Neural cell (in vitro differentiated cells): ENCODE measurements at regions not wholly inside any gene's neighbourhood (a gene's known extent, or its start where the extent isn't known, plus 50 kb on each side); places are given as distances from the start of the nearest gene placed in this dataset.

Experiments used
- H2AFZ ChIP-seq: fragments of 200-600, 300-800 bp; sonication (generic), shearing (Covaris generic); 2 replicates; pipeline ENCODE4 v1.6.0; 2014; ENCODE audit warnings: low read depth, mild to moderate bottlenecking, antibody characterized with exemption, low read length, moderate library complexity
- H3F3A ChIP-seq: fragments of 200-600 bp; shearing (Covaris generic); 2 replicates; pipeline ENCODE4 v1.6.1; 2016; ENCODE audit warnings: mild to moderate bottlenecking, moderate library complexity, mixed read lengths, antibody characterized with exemption, low read length; ENCODE audit not compliant: insufficient read depth, poor library complexity, severe bottlenecking
- H3K27ac ChIP-seq: fragments of 200-600, 300-800 bp; sonication (generic), shearing (Covaris generic); 2 replicates; pipeline ENCODE4 v1.5.1; 2014; ENCODE audit warnings: mild to moderate bottlenecking, low read length, moderate library complexity
- H3K27me3 ChIP-seq: fragments of 300-800, 200-600 bp; sonication (generic), shearing (Covaris generic); 2 replicates; pipeline ENCODE4 v1.6.0; 2014; ENCODE audit warnings: mild to moderate bottlenecking, low read depth, low read length, moderate library complexity; ENCODE audit not compliant: insufficient read depth
- H3K36me3 ChIP-seq: fragments of 300-800, 200-600 bp; sonication (generic), shearing (Covaris generic); 2 replicates; pipeline ENCODE4 v1.5.1; 2014; ENCODE audit warnings: mild to moderate bottlenecking, antibody characterized with exemption, low read length, moderate library complexity; ENCODE audit not compliant: insufficient read depth
- H3K4me2 ChIP-seq: fragments of 300-800, 200-600 bp; sonication (generic), shearing (Covaris generic); 2 replicates; pipeline ENCODE4 v1.6.0; 2014; ENCODE audit warnings: mild to moderate bottlenecking, low read length
- H3K4me3 ChIP-seq: fragments of 300-800, 200-600 bp; sonication (generic), shearing (Covaris generic); 2 replicates; pipeline ENCODE4 v1.5.1; 2014; ENCODE audit warnings: mild to moderate bottlenecking, low read length, moderate library complexity
- H3K79me2 ChIP-seq: fragments of 200-600 bp; shearing (Covaris generic); replicated peaks from 2 replicates; pipeline ENCODE4 v1.6.0; 2014; ENCODE audit warnings: mild to moderate bottlenecking, low read length, moderate library complexity; ENCODE audit not compliant: insufficient read depth
- H3K9ac ChIP-seq: fragments of 300-800, 200-600 bp; sonication (generic), shearing (Covaris generic); 2 replicates; pipeline ENCODE4 v1.6.1; 2016; ENCODE audit warnings: mild to moderate bottlenecking, low read length, mixed read lengths
- H3K9me2 ChIP-seq: fragments of 200-600 bp; shearing (Covaris generic); 2 replicates; pipeline ENCODE4 v1.6.1; 2016; ENCODE audit warnings: mild to moderate bottlenecking, low read length, mixed read lengths; ENCODE audit not compliant: insufficient read depth
- H3K9me3 ChIP-seq: fragments of 200-600, 300-800 bp; sonication (generic), shearing (Covaris generic); 2 replicates; pipeline ENCODE4 v1.6.1; 2016; ENCODE audit warnings: mild to moderate bottlenecking, mixed run types, low read length, moderate library complexity, mixed read lengths
- H4K20me1 ChIP-seq: fragments of 200-600 bp; shearing (Covaris generic); 2 replicates; pipeline ENCODE4 v1.6.1; 2016; ENCODE audit warnings: mild to moderate bottlenecking, mixed run types; ENCODE audit not compliant: insufficient read depth
- CTCF ChIP-seq: fragments of 450-650 bp; IDR thresholded peaks from 2 replicates; pipeline ENCODE4 v1.5.1; 2014; ENCODE audit warnings: antibody characterized with exemption, mild to moderate bottlenecking, moderate library complexity; ENCODE audit not compliant: poor library complexity, severe bottlenecking
- EP300 ChIP-seq: fragments of 450-650 bp; conservative IDR thresholded peaks from 2 replicates; pipeline ENCODE4 v1.6.1; 2014; ENCODE audit warnings: antibody characterized with exemption, mild to moderate bottlenecking, moderate library complexity; ENCODE audit not compliant: poor library complexity, severe bottlenecking
- EZH2 ChIP-seq: fragments of 200-600, 300-800 bp; shearing (Covaris generic), sonication (generic); IDR thresholded peaks from 2 replicates; pipeline ENCODE4 v1.6.1; 2014; ENCODE audit warnings: antibody characterized with exemption, low read length, borderline replicate concordance, mild to moderate bottlenecking; ENCODE audit not compliant: insufficient read depth, poor library complexity, severe bottlenecking
- MXI1 ChIP-seq: fragments of 450-650 bp; conservative IDR thresholded peaks from 2 replicates; pipeline ENCODE4 v1.6.1; 2014; ENCODE audit warnings: antibody characterized with exemption, mild to moderate bottlenecking; ENCODE audit not compliant: poor library complexity, severe bottlenecking
- POLR2AphosphoS5 ChIP-seq: IDR thresholded peaks from 2 replicates; pipeline ENCODE4 v1.6.1; 2012
- RAD21 ChIP-seq: fragments of 450-650 bp; conservative IDR thresholded peaks from 2 replicates; pipeline ENCODE4 v1.6.1; 2014; ENCODE audit warnings: antibody characterized with exemption, mild to moderate bottlenecking, moderate library complexity
- REST ChIP-seq: IDR thresholded peaks from 2 replicates; pipeline ENCODE4 v1.6.1; 2012; ENCODE audit warnings: borderline replicate concordance
- SMC3 ChIP-seq: fragments of 450-650 bp; conservative IDR thresholded peaks from 2 replicates; pipeline ENCODE4 v1.6.1; 2014; ENCODE audit warnings: antibody characterized with exemption, mild to moderate bottlenecking, moderate library complexity; ENCODE audit not compliant: poor library complexity
- TAF1 ChIP-seq: IDR thresholded peaks from 2 replicates; pipeline ENCODE4 v1.6.1; 2012; ENCODE audit warnings: low read depth

GRCh38 chr7:16301291-16301690, 120.0 kb downstream of the CRPPA start:
- Histone ChIP-seq H2AFZ (no peak overlapping the region), H4K20me1 (no peaks in the 10 kb centered on the region), H3K4me3 (no peak overlapping the region), H3K9me2 (no peaks in the 10 kb centered on the region), H3K79me2 (no peaks in the 10 kb centered on the region), H3F3A (no peaks in the 10 kb centered on the region), H3K27ac (no peak overlapping the region), H3K27me3 (no peaks in the 10 kb centered on the region), H3K9me3 (no peaks in the 10 kb centered on the region), H3K4me2 (no peak overlapping the region), H3K9ac (no peak overlapping the region), H3K36me3 (no peaks in the 10 kb centered on the region)
- TF ChIP-seq TAF1 = no peak
- TF ChIP-seq MXI1 = no peak
- no peak for TF ChIP-seq SMC3
- TF ChIP-seq POLR2AphosphoS5 = no peak

- H3K4me2 ChIP-seq = no peak overlapping the region
- no peaks in the 10 kb centered on the region for H3K27me3 ChIP-seq
- H4K20me1 ChIP-seq = no peaks in the 10 kb centered on the region
- no peak overlapping the region for H3K9ac ChIP-seq
- no peaks in the 10 kb centered on the region for H3K36me3 ChIP-seq
- no peak overlapping the region for H2AFZ ChIP-seq
- no peaks in the 10 kb centered on the region for H3F3A ChIP-seq
- no peak overlapping the region for H3K4me3 ChIP-seq
- no peak for TF ChIP-seq TAF1
- no peak for TF ChIP-seq MXI1
- TF ChIP-seq CTCF = no peak
- no peak for TF ChIP-seq EZH2
- TF ChIP-seq RAD21 = no peak
- no peak for TF ChIP-seq SMC3
- TF ChIP-seq REST = no peak
- TF ChIP-seq EP300 = no peak
- TF ChIP-seq POLR2AphosphoS5 = no peak
- no peak overlapping the region for H3K27ac ChIP-seq
- H3K9me2 ChIP-seq = no peaks in the 10 kb centered on the region
- no peaks in the 10 kb centered on the region for H3K79me2 ChIP-seq
- no peaks in the 10 kb centered on the region for H3K9me3 ChIP-seq
These were observed 120.9 kb downstream of the CRPPA start for GRCh38 chr7:16300361-16300895.

- H2AFZ ChIP-seq = no peak overlapping the region
- no peaks in the 10 kb centered on the region for H4K20me1 ChIP-seq
- H3K4me3 ChIP-seq = no peak overlapping the region
- H3K9ac ChIP-seq = no peak overlapping the region
- no peaks in the 10 kb centered on the region for H3K79me2 ChIP-seq
- no peaks in the 10 kb centered on the region for H3K27me3 ChIP-seq
- H3K9me3 ChIP-seq = no peaks in the 10 kb centered on the region
- H3K27ac ChIP-seq = no peak overlapping the region
- H3K36me3 ChIP-seq = no peaks in the 10 kb centered on the region
- H3F3A ChIP-seq = no peaks in the 10 kb centered on the region
- no peaks in the 10 kb centered on the region for H3K9me2 ChIP-seq
- H3K4me2 ChIP-seq = no peak overlapping the region
- TF ChIP-seq TAF1 (no peak), RAD21 (no peak), REST (no peak), MXI1 (no peak), EP300 (no peak), CTCF (no peak), POLR2AphosphoS5 (no peak), EZH2 (no peak), SMC3 (no peak)
These were observed 121.5 kb downstream of the CRPPA start for GRCh38 chr7:16299853-16300252.
